Fibroblast of the aortic adventitia (primary cell): ENCODE measurements at regions not wholly inside any gene's neighbourhood (a gene's known extent, or its start where the extent isn't known, plus 50 kb on each side); places are given as distances from the start of the nearest gene placed in this dataset.

Experiments
- DNase-seq: peaks from one replicate; pipeline ENCODE4 v3.0.0-alpha.2; 2010; ENCODE audit warnings: low read depth
- H3K4me3 ChIP-seq: 2 replicates; pipeline ENCODE4 v1.5.1; 2011; ENCODE audit warnings: low read depth, mild to moderate bottlenecking, control low read depth, low read length, moderate library complexity
- TF ChIP-seq, protein P1 (sequence below): IDR thresholded peaks from 2 replicates; pipeline ENCODE4 v1.5.1; 2011; ENCODE audit warnings: mild to moderate bottlenecking, low read length, control low read depth, inconsistent platforms; ENCODE audit not compliant: insufficient read depth

DNA sequence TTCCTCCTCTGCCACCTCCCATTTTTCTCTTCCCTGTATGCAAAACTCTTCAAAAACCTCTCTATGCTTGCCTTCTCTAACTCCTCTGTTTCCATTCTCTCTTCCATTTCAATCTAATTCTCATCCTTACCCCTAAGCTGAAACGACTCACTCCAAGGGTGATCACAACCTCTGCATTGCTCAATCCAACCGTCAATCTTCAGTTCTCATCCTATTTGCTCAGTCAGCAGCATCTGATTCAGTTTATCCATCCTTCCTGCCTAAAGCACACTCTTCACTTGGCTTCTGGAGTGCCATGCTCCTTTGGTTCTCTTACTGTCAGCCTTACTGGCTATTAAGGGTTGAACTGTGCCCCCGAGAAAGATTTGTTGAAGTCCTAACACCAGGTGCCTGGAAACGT is 163.5 kb upstream of the NEBL start:
- no peak for DNase-seq
- TF ChIP-seq, protein P1, sequence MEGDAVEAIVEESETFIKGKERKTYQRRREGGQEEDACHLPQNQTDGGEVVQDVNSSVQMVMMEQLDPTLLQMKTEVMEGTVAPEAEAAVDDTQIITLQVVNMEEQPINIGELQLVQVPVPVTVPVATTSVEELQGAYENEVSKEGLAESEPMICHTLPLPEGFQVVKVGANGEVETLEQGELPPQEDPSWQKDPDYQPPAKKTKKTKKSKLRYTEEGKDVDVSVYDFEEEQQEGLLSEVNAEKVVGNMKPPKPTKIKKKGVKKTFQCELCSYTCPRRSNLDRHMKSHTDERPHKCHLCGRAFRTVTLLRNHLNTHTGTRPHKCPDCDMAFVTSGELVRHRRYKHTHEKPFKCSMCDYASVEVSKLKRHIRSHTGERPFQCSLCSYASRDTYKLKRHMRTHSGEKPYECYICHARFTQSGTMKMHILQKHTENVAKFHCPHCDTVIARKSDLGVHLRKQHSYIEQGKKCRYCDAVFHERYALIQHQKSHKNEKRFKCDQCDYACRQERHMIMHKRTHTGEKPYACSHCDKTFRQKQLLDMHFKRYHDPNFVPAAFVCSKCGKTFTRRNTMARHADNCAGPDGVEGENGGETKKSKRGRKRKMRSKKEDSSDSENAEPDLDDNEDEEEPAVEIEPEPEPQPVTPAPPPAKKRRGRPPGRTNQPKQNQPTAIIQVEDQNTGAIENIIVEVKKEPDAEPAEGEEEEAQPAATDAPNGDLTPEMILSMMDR = no peak
- no peak overlapping the region for H3K4me3 ChIP-seq

DNA sequence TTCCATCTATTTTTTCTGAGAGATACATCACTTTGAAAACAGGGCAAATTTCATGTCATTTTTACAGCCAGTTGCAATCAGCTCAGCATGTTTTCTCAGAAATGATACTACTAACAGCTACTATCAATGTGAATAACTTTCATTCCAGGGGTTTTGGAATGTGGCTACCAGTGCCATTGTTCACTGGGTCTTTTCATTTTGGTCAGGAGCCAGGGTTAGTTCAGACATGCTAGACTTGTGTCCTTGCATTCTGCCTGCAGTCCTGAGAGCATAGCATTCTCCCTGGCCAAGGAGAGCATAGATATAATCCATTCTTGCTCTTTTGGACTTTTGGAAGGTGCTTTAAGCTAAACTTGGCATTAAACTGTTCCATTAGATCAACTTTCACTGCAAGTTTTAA is 160.9 kb upstream of the NEBL start:
- H3K4me3 ChIP-seq = no peak overlapping the region
- TF ChIP-seq, protein P1 = no peak
- DNase-seq = no peak

DNA sequence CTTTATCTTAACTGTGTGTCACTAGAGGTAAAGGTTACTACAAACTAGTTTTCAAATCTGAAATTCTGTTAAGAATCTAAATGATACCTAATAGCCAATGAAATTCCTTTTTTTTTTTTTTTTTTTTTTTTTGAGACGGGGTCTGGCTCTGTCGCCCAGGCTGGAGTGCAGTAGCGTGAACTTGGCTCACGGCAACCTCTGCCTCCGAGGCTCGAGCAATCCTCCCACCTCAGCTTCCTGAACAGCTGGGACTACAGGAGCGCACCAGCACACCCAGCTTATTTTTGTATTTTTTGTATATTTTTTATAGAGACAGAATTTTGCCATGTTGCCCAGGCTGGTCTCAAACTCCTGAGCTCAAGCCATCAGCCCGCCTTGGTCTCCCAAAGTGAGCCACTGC is 160.3 kb upstream of the NEBL start:
- DNase-seq = no peak
- TF ChIP-seq, protein P1 = no peak
- no peak overlapping the region for H3K4me3 ChIP-seq

DNA sequence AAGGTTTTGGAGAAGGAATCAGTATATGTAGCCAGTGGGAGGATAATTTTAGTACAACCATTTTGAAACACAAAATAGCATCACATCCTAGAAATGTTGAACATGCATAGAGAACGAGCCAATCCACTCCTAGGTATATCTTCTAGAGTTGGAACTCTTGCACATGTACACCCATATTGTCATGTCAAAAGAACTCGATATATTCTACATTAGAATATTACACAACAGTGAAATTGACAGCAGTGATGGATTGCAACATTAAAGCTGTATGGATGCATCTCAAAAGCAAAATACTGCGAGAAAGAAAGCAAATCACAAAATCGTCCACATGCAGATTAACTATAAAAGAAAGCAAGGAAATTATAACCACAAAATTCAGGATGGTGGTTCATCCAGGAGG is 159.3 kb upstream of the NEBL start:
- no peak for DNase-seq
- H3K4me3 ChIP-seq = no peak overlapping the region
- TF ChIP-seq, protein P1 = no peak

DNA sequence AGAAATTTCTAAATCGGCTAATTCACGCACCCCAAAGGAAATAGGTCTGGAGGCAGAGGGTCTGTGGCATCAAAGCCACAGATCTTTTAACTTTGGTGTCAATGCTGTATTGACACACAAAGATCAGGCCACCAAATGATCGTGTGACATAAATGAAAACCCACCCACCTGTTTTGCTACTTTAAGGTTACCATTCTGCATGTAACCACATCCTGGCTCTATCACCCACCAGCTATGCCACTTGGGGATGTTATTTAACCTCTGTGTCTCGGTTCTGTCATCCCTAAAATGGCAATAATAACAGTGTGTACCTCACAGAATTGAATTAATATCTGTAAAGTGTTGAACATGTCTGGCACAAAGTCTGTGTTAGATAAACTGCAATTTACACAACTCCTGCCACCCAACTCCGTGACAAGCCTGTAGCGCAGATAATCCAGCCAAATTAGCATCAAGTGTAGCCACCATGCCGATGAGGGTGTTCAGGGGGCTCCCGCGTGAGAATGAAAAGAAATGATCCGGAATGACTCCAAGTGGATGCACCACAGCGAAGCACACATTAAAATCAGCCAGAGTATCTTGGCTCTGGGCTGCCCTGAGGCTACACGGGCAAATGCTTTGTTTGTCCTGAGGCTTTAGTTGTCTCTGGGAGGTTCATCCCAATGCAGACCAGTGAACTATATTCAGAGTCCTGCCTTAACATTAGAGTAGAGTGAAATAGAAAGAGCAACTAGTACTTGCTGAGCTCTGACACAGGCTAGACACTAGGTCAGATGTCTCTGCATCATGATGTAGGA is 158.4 kb upstream of the NEBL start:
- TF ChIP-seq, protein P1 = no peak
- H3K4me3 ChIP-seq = no peak overlapping the region
- DNase-seq = no peak

DNA sequence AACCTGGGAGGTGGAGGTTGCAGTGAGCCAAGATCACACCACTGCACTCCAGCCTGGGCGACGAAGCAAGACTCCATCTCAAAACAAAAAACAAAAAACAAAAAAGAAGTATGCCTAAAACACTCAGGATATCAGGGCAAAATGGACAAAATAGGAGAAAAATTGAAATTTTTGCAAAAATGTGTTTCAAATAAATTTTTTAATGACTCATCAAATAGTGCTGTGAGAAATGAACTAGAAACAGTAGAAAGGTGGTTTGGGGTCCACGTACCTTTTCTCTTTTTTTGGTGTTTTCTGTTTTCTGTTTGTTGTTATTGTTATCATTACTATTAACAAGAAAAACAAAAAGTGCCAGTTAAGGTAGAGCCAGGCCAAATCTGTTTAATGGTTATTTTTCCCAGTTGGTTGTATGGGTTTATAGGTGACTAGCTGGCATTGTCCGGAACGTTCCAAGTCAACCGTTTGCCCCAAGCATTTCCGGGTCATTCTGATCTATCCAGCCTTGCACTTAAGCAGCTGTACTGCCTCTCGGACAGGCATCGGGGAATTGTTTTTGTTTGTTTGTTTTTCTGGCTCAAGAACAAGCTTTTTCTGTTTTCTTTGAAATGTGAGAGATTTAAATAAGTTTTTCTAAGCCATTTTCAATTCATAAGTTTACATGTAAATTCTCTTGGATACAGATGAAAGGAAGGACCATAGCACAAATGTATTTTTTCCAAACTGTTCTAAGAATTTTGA is 157.0 kb upstream of the NEBL start:
- H3K4me3 ChIP-seq = no peak overlapping the region
- TF ChIP-seq, protein P1 = no peak

More for the DNA sequence above, 157.0 kb upstream of the NEBL start:
- no peak for DNase-seq
